NCI-H2029 (cell line): ENCODE measurements at regions not wholly inside any gene's neighbourhood (a gene's known extent, or its start where the extent isn't known, plus 50 kb on each side); places are given as distances from the start of the nearest gene placed in this dataset.

Experiments
- DNase-seq: peaks from one replicate; lab custom pipeline; 2025; lab: John Stamatoyannopoulos, UW

DNA sequence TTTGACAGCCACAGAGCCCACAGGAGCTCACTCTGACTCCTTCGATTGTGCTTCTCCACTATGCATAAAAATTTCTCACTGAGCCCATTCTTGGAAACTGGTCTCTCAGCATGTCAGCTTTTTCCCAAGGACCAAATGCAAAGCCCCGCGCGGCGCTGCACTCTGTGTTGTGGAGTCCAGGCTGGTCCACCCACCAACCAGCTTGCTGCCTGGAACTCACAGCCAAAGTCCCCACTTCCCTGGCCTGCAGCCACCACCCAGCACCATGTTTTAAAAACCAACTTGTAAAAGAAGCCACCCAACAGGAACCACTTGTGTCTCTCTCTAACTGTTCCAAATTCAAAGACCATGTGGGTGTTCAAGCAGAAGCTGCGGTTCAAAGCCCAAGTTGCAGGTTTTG, 124.4 kb downstream of the SPATA19 start:
- DNase-seq, result no peak

DNA sequence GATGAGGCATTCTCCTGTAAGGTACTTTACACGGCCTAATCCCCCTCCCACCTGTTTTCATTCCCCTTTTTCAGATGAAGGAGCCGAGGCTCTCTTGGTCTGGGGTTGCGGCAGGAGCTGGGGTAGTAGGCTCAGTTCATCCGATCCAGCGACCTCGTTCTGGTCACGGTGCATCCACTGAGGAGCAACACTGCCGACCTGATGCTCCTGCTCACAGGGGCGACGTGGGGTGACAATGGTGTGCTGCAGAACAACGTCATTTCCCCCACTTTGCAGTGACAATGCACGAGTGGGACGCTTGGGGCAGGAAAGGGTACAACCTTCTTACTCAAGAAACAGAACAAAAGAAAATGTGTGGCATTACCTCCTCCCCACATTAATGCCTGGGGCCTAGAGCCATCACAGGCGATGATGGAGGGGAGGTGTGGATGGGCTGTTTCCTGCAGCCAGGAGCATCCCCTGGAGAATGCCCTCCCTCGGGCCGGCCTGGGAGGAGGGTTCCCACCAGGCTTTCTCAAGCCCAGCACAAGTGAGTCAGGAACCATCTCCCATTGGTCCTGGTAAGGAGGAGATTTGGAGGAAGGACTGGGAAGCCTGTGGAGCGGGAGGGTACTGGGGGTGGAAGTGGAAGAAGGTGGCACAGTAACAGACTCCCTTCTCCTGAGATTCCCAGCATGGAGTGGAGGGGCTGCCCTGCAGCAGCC, 125.6 kb downstream of the SPATA19 start:
- DNase-seq, result no peak

DNA sequence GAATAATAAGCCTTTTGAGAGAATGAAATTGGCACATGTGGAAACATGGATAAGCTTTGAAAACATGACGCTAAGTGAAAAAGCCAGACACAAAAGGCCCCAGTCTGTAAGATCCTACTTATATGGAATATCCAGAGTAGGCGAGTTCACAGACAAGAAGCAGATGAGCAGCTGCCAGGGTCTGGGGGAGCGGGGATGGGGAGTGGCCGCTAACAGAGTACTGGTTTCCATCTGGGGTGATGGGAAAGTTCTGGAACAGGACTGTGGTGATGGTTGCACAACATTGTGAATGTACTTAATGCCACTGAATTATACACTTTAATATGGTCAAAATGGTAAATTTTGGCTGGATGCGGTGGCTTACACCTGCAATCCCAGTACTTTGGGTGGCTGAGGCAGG, 126.5 kb downstream of the SPATA19 start:
- DNase-seq, result no peak

DNA sequence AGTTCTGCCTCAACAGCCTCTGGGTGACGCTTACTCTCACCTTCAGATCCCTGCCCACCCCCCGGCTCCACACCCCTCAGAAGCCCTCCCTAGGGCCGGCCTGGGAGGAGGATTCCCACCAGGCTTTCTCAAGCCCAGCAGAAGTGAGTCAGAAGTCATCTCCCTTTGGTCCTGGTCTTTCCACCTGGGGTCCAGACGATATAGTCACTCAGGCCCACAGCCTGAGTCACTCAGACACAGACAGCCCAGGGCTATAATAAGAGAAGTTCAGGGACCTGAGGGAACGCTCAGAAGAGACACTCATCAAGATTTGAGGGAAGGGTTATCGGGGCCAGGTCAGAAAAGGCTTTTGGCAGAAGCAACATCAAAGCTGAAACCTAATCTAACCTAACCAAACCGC, 127.1 kb downstream of the SPATA19 start:
- DNase-seq, result no peak

DNA sequence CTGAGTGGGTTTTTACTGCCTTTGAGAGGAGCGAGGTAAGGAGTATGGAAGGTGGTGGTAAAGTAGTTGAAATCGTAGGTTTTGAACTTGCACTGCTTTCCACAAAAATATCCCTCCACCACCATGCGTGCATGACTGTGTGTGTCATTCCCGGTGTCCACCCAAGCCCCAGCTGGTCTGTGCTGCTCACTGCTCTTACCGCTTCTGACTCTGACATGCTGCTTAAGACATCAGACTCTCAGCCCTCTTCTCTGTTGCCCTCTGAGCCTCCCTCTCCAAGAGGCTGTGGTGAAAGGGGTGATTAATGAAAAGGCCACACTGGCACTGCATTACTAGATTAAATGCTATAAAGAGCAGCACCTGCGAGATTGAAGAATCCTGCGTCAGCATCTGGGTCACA, 128.7 kb downstream of the SPATA19 start:
- no peak for DNase-seq

DNA sequence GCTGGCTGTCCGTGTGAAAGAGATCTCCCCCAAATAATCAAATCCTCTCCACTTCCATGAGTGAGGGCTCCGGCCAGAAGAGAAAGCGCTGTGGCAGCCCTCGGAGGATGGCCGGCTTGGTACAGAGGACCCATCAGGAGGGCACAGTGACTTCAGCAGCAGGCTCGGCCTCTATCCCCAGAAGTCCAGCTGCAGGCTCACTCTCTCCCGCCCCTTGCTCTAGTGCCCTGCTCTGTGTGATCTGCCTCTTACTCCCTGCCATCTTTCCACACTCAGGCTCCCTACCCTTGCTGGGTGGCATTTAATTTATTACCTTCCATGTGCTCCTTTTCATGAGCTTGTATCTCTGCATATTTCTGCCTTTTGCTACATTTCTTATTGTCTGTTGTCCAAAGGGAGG, 129.7 kb downstream of the SPATA19 start:
- DNase-seq, result no peak

DNA sequence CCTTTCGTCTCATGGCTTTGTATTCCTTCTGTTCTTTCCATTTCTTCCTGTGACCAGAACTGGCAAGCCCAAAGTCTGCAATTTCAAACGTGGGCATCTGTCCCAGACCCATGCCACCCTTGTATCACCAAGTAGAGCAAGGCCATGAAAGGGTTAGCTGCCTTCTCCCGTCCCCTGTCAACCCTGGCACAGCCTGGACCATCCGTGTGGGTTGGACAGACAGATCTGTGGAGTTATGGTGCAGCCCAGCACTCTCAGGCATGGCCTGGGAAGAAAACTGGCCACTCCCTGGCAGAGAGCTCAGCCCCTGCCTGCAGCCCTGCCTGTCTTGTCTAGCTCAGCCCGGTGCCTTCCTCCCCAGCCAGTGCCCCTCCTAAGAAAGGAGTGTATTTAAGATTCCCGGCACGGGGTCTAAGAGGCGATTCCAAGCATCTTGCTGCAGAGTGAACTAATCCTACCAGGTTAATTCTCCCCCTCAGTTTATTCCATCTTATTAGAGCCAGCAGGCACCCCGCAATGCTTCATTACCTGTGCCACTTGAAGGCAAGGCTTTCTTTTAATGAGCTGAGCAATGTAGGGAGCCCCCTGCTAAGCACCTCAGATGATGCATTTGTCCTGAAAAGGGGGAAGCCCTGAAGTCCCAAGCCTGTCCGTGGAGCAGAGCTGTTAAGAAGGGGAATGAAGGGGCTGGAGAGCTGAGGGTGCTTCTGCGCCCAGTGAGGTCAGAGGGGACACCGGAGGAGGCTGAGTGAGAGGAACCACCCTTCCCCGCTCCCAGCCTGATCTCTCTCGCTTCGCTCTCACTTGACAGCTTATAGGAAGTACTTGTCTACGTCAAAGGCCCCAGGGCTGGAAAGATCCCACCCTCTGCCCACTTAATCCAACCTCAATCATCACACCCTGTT, 130.6 kb downstream of the SPATA19 start:
- no peak for DNase-seq

DNA sequence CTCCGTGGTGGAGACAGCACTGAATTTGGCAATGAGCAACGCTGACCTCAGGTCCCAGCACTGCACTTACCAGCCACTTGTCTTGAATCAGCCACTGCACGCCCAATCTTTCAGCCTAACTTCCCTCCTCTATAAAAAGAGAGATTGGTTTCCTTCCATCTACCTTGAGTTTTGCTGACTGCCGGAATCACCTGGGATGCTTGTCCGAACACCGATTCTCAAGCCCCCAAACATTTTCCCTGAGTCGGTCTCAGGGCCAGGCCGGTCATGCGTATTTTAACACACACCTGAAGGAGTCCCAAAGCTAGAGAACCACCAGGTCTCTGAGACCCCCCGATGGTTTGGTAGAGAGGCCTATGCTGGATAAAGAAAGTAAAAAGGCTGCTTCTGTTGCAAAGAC, 131.5 kb downstream of the SPATA19 start:
- DNase-seq, result no peak

DNA sequence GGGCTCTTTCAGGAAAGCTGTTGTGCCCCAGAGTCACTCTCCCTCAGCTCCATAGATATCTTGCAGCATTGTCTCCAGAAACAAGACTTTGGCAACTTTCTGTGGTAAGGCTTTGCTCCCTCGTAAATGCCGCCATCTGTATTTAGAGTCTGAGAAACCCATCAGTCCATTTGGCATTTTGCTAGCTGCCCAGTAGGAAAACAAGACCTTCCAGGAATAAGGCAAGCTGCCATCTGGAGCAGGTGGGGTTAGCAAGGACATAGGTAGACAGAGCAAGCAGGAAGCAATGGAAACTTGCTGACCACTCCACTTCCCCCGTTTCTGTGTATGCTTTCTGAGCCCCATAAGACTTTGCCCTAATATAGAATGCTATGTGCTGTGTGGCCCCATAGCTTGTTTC, 131.9 kb downstream of the SPATA19 start:
- no peak for DNase-seq

DNA sequence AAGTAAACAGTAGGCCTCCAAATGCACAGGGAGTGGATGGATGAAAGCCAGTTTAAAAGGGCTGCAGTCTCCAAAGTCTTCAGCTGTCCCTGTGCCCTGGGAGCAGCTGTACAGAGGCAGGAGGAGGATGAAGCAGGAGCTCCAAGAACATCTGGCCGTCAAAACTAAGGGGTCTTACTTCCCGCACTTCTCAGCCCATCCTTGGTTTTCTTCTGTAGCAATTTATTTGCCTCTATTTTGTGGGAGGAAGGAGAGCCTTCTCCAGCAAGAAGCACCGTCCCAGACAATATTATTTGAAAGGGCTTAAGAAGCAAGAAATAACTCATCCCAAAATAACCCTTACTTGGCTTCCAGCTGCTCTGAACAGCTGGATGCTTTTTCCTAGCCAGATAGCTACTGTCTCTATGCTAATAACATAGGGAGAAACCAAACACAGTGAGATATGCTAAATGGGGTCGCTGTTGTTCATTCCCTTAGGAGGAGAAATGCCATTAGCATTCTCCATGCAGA, 133.2 kb downstream of the SPATA19 start:
- DNase-seq, result no peak

DNA sequence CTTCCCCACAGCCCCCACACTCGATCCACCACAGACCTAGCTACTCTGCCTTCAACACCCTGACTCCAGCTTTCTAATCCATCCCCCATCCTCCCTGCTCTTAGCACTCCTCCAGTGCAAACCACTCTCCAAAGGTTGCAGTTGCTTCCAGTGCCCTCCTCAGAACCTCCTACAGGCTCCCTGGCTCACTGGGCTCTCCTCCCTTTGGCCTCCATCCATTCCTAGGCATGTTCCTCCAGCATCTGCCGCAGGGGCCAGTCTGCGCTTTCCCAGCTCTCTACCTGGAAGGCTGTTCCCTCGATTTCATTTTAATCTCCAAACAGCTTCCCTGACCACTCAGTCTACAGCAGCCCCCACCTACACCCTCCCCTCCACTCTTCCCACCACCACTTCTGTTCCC, 133.8 kb downstream of the SPATA19 start:
- no peak for DNase-seq

DNA sequence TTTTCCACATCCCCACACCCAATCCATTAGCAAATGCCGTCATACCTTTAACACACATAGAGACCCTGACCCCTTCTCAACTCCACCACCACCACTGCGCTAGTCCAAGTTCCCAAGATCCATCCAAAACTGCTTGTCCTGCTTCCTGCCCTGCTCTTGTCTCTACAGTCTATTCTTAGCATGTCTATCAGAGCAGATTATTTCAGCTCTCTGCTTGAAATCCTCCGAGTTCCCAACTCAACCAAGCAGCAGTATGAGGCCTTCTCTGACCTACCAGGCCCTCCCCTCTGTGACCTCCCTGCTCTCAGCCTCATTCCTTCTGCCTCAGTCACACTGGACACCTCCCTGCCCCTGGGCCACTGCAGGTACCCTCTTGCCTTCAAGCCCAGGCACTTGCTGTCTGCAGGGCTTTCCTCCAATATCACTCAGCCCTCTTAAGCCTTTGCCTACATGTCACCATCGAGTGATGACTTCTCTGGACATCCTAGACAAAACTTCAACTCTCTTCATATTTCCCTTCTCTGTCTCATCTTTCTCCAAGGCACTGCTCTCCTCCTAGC, 134.6 kb downstream of the SPATA19 start:
- DNase-seq, result no peak

DNA sequence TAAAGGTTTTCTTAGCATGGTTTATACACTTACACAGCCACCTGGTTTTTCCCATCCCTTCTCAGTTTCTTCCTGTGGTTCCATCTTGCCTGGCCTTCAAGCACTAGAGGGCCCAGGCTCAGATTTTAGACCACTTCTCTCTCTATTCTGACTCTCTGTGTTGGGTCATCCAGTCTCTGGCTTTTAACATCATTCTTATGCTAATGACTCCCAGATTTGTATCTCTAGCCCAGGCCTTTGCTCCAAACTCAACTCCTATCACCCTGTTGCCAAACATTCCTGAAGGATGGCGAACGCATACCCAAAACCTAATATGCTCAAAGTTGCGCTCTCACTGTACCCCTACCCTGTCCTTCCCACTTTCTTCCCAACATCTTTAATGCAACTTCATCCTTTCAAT, 135.1 kb downstream of the SPATA19 start:
- DNase-seq, result no peak

DNA sequence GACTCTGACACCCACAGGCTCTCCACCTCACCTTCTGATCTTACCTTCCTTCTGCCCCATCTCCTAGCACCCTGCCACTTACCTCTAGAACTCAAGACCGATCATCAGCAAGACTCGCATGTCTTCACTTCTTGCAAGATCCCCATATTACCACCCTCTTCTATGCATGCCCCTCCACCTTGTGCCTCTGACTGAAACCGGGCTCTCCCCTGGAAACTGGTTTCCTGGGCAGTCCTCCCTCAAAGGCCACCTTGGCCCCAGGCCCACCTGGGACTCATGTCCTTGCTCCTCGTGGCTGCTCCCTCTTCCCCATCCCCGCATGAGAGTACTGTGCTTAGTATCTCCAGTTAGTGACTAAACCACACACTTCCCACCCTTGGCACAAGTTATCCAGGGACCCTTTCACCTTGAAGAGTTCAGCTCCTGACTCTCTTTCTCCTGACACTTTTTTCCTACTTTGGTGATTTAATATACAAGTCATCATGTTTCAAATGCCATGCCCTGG, 136.7 kb downstream of the SPATA19 start:
- DNase-seq, result no peak

DNA sequence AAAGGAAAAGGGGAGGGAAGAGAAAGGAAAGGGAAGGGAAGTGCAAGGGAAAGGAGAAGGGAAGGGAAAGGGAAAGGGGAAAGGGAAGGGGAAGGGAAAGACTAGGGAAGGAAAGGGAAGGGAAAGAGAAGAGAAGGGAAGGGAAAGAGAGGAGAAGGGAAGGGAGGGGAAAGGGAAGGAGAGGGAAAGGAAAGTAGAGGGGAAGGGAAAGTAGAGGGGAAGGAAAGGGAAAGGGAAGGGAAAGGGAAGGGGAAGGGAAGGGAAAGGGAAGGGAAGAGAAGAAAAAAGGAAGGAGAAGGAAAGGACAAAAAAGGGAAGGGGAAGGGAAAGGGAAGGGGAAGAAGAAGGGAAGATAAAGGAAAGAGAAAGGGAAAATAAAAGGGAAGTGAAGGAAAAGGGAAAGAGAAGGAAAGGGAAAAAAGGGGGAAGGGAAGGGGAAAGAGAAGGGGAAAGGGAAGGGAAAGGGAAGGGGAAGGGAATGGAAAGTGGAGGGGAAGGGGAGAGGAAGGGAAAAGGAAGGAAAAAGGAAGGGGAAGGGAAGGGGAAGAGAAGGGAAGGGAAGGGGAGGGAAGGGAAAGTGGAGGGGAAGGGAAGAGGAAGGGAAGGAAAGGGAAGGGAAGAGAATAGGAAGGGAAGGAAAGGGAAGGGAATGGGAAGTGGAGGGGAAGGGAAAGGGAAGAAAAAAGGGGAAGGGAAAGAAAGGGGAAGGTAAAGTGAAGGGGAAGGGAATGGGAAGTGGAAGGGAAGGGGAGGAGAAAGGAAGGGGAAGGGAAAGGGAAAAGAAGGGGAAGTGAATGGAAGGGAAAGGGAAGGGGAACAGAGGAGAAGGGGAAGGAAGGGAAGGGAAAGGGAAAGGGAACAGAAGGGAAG, 138.2 kb downstream of the SPATA19 start:
- no peak for DNase-seq

DNA sequence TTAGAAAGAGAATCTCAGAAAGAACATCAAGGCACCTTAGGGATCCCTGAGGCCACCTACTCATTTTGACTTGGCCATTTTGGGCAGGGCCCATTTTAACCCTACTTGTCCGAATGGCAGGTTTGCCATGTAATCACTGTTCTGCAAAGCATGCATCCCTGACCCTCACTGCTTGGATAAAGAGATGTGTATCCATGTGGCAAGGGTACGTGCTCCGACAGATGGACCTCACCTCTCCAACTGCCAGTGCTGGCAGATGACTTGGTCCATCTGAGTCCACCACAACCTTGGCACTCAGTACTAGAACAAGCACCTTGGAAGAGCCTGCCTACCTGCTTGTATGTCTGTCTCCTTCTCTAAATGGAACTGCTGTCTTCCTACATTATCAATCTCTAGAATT, 139.4 kb downstream of the SPATA19 start:
- DNase-seq, result no peak

DNA sequence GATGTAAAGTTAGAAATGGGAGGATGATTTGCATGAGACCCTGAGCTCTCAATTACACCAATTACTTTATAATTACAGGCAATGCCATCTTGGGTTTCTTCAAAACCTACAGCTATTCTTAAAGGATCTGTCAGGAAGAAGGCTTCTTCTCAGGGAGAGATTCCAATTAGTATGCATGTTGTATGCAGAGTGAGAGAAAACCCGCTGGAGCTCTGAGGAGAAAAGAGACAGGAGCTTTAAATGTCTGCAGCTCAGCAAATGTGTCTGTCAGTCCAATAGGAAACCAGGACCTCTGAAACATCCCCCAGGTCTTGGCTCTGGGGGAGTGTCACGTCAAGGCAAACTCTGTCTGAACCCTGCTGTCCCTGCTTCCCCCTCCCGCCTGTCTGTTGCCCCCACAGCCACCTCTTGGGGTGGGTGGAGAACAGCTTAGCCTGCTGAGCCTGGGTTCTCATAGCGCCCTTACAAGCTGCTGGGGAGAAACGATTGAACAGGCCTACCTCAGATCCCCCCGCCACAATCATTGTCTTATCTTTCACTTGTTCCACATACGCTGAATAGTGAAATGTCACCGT, 140.2 kb downstream of the SPATA19 start:
- no peak for DNase-seq

DNA sequence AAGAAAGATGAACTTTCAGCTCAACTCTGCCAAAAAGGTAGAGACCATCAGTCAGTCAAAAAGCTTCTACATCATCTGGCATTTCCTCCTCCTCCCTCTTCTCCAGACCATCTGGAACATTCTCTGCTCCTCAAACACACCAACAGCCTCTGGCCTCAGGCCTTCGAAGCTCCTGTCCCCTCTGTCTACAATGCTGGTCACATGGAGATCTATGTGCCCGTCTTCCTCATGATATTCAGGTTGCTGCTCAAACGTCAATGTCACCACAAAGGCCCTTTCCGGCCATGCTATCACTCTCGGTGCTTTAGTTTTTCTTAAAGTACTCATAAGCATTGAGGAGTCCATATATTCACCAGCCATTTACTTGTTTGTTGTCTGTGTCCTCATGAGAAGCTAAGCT, 146.2 kb downstream of the SPATA19 start:
- no peak for DNase-seq

DNA sequence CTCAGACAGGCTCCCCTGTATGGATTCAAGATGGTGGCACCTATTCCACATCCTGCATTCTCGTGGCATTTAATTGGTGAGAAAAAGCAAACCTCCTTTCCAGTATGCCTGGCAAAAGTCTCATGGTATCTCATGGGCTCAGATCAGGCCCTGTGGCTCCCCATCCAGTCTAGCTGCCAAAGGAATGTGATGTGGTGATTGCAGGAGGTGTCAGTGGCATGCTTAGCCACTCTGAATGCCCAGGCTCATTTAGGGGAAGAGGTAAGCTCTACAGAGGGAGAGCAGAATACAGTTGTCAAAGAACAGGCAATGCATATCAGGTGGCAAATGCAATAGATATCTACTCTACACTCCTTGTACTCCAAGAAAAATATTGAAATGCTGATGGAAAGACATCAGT, 146.7 kb downstream of the SPATA19 start:
- DNase-seq, result no peak

DNA sequence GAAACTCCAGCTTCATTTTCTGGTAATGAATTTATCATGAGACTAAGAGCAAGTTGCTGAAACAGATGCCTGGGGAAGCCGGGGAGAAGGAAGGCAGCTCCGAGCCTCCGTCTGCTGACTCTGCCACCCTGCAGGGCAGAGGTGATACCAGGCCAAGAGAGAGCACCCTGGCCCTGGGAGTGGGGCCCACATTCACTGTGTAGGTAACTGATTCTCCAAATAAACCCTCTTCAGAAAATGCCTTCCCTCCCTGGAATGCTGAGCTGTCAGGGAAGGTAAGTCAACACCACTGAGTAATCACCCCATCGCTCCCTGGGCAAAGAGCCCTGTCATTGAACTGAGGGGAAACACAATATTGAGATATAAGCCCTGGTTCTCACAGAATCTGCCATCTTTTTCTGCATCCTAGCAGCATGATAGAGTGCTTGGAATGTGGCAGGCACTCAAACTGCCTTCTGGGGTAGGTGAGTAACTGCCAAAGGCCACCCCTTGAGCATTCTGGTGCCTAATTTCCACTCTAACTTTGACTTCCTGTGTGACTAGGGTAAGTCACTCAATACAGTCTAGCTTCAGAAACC, 147.6 kb downstream of the SPATA19 start:
- DNase-seq, result peak; percentile 12

DNA sequence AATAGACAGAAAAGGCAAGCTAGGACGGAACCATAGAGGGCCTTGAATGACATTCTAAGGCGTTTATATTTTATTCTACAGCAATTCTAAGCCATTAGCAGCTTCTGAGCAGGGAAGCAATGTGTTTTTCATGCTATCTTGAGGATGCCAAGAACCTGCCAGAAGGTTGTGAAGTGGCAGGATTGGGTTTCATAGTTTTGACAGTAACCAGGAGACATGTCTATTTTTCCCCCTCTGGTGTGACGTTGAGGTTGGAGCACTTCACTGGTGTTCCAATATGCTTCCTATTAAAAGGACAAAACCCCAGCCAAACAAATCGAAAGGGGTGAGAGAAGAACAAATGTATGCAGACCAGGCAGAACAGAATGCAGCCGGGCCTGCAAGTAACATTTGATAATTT, 148.2 kb downstream of the SPATA19 start:
- peak; percentile 67 for DNase-seq
